ENCODE measurements at regions not wholly inside any gene's neighbourhood (a gene's known extent, or its start where the extent isn't known, plus 50 kb on each side); places are given as distances from the start of the nearest gene placed in this dataset.
"Not testable (repeated sequence)": the region's sequence is repeated elsewhere in the genome, so short reads cannot be mapped to it uniquely, and the experiment has no call there.

DNA sequence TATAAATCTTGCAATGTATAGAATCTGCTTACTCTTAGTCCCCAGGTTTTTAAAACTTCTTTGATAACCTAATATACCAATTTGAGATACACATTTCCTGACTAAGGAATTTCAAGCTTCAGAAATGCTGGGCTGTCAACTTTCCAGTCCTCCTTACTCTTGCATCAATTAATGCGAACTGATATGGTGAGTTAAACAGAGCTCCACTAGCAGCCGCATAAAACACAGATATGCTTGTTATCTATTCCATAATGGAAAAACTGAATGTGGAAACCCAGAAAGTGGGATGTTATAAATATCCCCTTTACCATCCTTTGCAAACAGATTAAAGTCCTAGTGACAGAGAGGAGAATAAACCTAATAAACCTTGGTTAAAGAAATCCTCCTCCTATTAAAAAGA is 1913.7 kb downstream of the STIM2 start:
- DNase-seq, result no peak

GRCh38 chr4:28776004-28776403 is 1915.4 kb downstream of the STIM2 start:
- DNase-seq, result no peak

DNA sequence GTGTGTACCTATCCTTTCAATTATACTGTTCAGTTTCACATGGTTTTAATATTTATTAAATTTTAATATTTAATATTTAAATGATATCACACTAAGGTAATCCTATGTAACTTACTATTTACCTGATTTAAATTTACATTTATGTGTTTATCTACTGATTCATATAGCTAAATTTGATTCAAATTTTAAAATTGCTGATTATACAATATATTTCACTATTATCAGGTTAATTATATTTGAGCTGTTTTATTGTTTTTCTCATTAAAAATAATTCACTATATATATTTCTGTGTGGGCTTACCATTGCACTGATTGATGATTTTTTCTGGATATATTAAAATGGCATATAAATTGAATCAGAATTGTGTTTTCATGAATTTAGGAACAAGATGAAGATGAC is 1923.5 kb downstream of the STIM2 start:
- no peak for DNase-seq

DNA sequence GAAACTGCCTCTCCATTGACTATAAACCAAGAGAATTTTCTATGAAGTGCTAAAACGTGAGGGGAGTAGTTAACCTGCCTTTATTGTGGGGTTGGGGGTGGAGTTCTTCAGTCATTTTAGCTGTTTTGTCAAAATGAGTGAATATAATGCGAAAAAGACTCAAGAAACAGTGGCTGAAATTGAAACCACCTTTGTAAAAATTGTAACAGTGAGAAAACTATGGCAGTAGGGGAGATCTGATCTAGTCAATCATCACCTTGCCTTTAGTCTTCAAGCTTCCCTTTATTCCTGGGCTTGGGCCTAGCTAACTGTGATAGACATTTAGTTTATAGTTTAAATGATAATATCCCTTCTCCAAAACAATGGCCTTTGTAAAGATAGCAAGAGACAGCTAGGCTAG is 1927.3 kb downstream of the STIM2 start:
- no peak for DNase-seq

- no peak for DNase-seq
Measured at GRCh38 chr4:28788929-28789490, 1928.4 kb downstream of the STIM2 start.

DNA sequence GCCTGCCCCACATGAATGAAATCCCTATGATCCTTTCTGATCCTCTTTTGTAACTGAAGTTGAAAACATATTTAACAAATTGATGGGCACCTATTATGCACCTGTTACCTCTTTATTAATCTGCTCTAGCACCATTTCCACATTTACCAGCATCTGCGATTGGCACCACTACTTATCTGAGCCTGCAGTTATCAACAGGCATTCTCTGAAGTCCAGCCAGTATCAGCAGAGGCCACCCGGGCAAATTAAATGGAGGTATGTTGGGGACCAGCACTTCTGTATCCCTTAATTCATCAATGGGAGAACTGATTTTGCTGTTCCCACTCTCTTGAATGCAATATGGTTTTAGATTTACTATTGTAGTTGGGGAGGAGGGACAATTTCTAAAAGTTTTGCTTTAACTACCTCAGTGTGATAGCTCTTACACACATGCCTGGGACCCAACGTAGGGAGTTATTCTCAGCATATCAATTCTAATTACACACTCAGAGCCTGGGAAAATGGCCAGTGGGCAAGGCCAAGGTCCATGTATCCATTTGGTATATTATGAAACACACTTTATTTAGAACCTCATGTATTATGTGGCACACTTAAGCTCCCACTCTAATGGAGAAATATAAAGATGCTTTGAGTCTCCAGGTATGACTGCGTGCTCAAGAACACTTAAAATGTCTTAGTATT is 1927.1 kb upstream of the PCDH7 start:
- no peak for DNase-seq

DNA sequence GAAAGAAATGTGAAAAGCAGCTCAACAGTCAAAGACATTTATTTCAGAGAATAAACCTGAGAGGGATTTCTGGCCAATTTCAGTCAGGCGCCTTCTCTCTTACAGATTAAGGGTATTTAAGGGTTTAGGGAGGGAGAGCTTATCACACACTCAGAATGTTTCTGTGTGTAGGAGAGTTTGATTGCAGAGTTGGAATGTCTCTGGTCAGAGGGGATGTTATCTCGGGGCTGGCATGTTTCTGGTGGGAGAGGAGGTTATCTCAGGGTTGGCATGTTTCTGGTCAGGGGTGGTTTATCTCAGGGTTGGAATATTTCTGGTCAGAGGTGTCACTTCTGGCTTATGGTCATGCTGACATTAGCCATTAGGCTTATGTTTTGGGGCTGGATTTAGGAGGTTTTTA is 1920.5 kb upstream of the PCDH7 start:
- no peak for DNase-seq

GRCh38 chr4:28811025-28811424 is 1909.1 kb upstream of the PCDH7 start:
- no peak for DNase-seq

- DNase-seq, result no peak
Measured at GRCh38 chr4:28822163-28822562, 1898.0 kb upstream of the PCDH7 start.

DNA sequence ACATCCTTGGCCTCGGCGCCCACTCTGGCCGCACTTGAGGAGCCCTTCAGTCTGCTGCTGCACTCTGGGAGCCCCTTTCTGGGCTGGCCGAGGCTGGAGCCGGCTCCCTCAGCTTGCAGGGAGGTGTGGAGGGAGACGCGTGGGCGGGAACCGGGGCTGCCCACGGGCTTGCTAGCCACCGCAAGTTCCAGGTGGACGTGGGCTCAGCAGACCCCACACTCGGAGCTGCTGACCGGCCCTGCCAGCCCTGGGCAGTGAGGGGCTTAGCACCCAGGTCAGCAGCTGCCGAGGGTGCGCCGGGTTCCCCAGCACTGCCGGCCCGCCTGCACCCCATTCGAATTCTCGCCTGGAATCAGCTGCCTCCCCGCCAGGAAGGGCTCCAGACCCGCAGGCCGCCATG is 1892.3 kb upstream of the PCDH7 start:
- no peak for DNase-seq

DNA sequence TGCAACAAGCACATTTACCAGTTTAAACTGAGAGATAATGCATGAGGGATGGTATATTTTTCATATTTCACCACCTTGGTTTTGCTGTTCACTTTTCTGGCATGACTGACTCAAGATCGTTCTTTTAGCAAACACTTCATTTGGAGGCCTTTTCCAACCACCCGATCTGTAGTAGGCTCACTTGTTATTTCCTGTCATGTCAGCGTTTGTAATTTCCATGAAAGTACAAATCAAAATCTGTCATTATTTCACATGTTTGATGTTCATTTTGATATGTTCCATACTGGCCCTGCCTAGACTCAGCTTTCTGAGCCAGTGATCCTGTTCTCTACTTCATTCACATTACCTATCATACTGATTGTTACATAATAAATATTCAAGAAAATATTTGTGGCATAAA is 1888.3 kb upstream of the PCDH7 start:
- no peak for DNase-seq

GRCh38 chr4:28832444-28832843 is 1887.7 kb upstream of the PCDH7 start:
- DNase-seq, result no peak

GRCh38 chr4:28834120-28834519 is 1886.0 kb upstream of the PCDH7 start:
- DNase-seq, result no peak

DNA sequence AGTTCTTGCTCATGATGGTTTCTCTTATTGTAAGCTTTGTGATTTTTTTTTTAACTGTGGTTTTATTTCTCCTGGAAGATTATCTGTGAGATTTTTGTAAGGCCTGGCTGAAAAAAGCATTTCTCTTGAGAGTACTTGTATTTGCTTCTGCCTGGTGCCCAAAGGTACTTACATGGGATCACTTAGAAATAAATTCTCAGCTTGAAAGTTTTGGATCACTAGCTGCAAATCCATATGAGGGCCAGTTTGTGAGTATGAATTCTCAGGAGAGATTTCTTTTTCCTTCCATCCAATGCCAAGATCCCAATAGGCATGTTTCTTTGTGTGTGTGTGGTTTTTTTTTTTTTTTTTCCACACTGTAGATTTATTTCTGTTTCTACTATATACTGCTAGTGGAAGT is 1884.7 kb upstream of the PCDH7 start:
- no peak for DNase-seq

DNA sequence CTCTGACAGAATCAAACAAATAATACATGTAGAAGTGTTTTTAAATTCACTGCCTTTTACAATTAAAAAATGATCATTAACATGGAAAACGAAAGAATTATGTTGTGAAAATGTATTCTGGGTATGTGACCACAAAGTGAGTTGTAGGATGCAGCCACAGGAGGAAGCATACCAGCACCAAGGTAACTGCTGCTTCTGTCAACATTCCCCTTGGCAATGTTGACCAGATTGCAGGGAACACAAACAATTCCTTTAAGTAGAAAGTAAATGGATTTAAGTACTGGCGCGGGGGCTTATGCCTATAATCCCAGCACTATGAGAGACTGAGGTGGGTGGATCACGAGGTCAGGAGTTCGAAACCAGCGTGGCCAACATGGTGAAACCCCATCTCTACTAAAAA is 1877.9 kb upstream of the PCDH7 start:
- no peak for DNase-seq

- DNase-seq, result no peak
Measured at GRCh38 chr4:28845158-28845557, 1875.0 kb upstream of the PCDH7 start.

GRCh38 chr4:28857028-28857427 is 1863.1 kb upstream of the PCDH7 start:
- DNase-seq, result not testable (repeated sequence)

GRCh38 chr4:28868841-28869240 is 1851.3 kb upstream of the PCDH7 start:
- no peak for DNase-seq

GRCh38 chr4:28879178-28879577 is 1841.0 kb upstream of the PCDH7 start:
- DNase-seq, result no peak

DNA sequence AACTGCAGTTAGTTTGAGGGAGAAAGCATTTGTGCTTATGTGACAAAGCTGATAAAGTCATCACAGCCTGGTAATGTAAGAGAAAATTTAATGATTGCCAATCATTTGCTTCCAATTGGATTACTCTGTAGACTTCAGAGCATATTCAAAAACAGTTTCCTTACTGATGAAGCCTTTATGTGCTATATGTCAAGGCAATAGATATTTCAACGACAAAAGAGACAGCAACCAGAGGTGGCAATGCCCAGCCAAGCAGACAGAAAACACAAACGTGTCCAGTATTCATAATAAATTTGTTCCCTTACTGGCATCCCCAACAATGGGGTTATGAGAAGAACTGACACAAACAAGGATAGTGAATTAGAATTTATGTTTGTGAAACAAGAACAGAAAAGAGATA is 1840.3 kb upstream of the PCDH7 start:
- DNase-seq, result no peak

DNA sequence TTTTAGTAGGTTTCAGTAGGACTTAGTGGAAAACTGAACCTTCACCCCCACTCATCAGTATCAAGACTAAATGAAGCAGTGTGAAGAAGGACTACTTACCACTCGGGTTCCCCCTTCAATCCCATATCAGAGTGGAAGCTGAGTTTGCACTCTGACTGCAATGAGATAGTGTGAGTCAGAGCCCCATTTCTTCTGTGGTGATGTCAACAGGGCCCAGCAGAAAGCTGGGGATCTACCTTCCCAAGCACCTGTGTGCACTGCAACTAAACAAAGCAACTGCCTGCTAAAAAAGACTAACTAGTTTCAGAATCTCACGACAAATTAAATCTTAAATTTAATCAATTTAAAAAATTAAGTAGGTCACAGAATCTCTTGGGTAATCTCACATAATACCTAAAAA is 1837.0 kb upstream of the PCDH7 start:
- DNase-seq, result no peak

DNA sequence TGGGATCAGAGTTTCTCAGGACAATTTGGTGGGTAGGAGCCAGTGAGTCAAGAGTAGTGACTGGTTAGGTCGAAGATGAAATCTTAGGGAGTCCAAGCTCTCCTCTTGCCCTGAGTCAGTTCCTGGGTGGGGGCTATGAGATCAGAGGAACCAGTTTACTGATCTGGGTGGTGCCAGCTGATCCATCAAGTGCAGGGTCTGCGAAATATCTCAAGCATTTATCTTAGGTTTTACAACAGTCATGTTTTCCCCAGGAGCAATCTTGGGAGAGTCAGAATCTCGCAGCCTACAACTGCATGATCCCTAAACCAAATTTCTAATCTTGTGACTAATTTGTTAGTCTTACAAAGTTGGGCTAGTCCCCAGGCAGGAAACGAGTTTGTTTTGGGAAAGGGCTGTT is 1833.2 kb upstream of the PCDH7 start:
- DNase-seq, result no peak

DNA sequence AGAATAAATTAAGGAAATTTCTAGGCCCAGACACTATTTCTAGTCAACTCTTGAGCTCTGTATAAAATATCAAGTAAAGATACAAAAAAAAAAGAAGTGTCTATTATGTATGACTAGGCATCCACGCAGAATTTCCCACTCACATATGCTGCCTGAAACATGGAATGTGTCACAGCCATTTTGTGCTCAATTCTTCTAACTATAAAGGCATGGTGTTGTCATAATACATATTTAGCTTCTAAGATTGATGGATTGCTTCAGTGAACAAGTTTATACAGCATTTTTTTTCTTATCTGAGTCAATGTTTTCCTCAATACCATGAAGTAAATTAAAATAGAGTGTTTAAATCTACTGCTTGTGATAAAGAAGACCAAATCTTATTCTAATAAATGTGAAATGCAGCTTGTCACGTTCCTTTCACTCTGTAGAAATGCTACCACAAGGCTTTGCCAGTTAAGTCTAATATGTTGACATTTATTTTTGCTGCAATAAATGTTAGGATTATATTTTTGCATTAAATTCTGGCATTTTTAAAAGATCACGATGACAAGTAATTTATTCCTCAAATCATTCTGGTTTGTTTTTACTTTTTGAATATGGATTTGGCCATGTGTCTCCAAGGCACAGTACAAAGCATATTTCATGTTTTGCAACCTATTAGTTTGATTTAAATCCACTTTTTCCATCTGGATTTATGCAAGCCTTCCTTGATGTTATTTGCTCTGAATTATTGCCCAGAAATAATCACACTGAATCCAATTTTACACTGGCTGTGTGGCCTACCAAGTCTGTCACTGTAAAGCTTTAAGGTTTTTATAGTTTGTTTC is 1829.0 kb upstream of the PCDH7 start:
- no peak for DNase-seq

DNA sequence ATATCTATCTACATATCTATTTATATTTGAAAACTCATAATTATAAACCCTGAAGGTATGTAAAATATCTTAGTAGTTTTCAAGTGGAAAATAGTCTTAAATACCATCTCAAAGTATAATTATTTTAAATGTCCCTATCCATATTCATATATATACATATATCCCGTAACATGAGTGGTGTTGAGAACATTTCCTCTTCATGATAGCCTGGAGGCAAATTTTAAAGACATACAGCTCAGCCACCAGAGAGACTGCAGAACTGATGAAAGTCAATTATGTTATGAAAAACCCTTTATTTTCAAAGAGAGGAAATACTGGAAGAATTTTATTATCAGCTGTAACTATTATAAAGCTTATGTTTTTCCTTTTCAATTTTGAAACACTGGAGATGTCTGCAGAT is 1806.7 kb upstream of the PCDH7 start:
- DNase-seq, result no peak

Measured in stimulated activated CD4-positive, alpha-beta T cell treated with anti-CD3 and anti-CD28 coated beads, Interleukin-2, amount 100 ng/mL, for 24 hours (primary cell).